ENCODE measurements at regions not wholly inside any gene's neighbourhood (a gene's known extent, or its start where the extent isn't known, plus 50 kb on each side); places are given as distances from the start of the nearest gene placed in this dataset.

DNA sequence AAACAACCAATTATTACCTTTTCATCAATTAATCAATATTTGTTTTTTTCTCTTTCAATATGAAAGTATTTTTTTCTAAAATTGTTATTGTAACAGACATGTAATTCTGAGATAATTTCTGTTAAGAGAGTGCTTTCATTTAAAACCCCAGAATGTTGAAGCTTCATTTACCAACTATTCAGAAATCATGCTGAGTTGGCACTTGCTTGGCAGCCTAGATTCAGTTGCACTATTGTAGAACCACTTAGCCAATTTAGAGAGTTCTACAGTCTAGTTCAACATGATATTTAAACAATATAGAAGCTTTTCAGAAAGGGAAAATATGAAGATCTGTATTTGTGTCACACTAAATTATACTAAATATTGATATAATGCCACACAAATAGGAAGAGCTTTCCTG is 56.1 kb upstream of the NKAIN2 start:
- no peak for DNase-seq (ENCODE audit: low spot score)

DNA sequence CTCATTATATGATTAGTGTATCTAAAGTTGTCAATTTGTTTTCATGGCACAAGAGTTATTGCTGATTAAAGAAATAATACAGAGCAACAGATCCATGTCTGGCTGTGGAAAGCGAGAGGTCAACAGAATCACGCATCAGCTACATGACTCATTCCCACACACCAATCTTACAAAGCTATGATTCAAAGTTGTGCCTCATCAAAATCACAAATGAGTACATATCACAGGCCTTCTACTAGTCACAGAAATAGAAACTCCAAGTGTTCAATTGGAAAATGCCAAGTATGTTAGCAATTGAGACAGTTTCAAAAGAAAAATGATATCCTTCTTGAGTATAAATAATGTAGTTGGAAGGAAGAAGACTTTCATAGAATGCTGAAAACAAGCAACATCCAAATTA is 57.8 kb upstream of the NKAIN2 start:
- no peak for DNase-seq (ENCODE audit: low spot score)

DNA sequence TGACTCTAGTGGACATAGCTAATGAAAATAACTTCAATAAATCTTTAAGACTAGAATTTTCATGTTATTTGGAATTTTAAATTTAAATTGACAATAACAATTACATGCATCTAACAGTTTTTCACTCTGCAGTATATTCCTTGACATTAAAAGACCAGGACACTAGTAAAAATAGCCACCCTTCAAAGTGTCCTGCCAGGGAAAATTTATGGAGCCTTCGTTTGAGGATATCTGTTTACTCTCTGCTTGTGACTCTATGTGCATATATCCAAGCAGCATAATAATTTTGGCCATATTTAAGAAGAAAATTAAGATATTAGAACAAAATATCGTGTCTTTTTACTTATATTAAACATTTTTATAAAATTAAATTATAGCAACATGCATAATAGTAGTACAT is 58.8 kb upstream of the NKAIN2 start:
- DNase-seq (ENCODE audit: low spot score), result no peak

DNA sequence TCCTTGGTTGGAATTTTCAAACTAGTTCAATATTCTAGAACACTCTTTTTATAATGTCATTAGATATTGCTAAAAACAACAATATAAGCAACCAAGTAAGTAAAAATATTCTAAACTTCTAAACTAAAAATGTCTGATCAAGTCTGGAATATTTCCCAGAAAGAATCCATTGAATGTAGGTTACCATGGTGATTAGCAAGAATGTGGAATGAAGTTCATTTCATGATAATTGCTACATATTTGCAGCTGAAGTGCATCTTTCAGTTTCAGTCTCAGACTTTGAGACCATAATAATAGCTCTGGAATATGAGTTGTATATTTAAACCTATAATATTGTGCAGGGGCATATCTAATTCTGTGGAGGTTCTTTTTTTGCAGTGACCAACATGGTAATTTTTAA is 61.0 kb upstream of the NKAIN2 start:
- DNase-seq (ENCODE audit: low spot score), result no peak

DNA sequence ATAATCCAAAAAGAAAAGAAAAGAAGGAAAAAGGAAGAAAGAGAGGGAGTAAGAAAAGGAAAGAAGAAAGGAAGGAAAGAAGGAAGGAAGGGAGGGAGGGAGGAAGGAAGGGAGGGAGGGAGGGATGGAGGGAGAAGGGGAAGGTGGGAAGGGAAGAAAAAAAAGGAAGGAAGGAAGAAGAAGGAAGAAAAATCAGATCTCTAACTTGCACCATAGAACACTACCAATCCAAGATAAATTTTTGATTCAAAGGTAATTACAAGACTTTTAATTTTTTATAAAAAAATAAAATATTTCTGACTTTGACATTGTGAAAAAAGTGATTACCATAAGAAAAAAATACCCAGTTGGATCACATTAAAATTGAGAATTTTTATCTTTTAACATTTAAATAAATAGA is 70.5 kb upstream of the NKAIN2 start:
- DNase-seq (ENCODE audit: low spot score), result no peak

DNA sequence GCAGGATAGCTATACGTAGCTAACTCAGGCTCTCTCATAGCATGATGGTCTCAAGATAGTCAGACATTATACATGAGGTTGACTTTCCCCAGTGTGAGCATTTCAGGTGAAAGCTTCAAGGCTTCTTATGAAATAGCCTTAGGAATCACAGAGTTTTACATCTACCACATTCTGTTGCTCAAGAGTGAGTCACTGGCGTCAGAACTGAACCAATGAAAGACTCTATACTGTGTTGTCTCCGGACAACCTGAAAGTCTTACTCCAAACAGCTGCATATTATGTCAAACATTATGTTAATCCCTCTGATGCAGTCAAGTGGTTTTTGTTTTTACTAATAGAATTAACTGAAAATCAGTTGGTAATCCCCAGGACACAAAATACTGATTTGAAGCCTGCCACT is 79.8 kb upstream of the TRDN start:
- DNase-seq (ENCODE audit: low spot score), result no peak

DNA sequence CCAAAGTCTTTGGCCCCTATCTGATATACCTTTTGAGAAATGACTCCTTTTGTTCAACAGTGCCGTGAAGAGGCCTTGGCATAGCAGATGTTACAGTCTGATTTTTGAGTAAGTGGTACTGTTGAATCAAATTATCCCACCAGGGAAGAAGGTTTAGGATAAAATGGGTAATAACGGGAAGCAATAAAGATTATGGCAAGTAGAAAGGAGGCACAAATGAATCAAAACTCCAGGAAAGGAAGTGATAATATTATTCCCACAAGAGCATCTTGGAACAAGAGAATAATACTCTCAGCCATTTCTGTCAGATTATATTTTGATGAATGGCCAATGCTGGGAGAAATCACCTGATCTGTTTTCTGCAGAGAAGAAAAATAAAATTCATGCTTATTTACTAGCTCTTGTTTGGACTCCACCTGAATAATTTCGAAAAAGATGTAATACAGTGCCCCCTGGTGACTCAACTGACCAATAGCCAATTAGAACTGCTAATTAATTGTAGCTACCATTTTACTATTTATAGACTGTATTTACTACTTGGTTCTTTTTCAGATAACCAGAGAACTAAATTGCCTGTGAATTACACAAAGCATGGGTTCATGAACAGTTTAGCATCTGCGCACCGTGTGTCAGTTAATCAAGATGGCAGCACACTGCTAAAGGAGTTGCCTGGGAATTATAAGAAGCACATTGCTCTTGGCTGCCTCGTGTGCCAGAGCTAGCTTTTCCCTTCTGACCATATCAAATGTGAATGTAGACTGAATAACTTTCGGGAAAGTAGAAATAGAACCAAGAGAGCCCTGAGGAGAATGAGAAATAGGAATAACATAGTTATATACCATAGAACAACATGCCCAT is 78.5 kb upstream of the TRDN start:
- DNase-seq (ENCODE audit: low spot score), result peak; percentile 51

DNA sequence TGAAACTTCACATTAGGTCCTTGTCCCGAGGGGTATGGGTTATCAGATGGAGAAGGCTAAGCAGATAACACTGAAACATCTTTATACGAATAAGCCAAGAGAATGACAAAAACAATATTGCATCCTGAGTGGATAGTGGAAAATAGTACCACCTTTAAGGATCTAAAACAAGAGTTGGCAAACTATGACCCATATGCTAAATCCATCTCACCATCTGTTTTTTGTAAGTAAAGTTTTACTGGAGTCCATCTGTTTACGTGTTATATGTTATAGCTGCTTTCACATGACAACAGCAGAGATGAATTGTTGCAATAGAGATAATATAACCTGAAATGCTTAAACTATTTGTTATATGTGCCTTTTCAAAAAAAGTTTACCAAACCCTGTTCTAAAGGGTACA is 76.1 kb upstream of the TRDN start:
- DNase-seq (ENCODE audit: low spot score), result no peak

DNA sequence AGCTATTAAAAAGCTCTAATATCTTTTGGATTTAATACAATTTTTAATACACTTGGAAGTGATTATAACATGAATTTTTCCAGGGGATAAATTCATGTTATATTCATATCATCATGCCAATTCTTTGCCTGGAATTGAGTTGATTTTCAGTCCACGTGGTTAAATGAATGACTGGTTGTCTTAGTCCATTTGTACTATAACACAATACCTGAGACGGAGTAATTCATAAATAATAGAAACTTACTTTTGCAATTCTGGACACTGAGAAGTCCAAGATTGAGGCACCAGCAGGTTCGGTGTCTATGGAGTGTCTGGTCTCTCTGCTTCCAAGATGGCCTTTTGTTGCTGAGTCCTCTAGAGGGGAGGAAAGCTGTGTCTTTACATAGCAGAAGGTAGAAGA is 66.2 kb upstream of the TRDN start:
- no peak for DNase-seq (ENCODE audit: low spot score)

DNA sequence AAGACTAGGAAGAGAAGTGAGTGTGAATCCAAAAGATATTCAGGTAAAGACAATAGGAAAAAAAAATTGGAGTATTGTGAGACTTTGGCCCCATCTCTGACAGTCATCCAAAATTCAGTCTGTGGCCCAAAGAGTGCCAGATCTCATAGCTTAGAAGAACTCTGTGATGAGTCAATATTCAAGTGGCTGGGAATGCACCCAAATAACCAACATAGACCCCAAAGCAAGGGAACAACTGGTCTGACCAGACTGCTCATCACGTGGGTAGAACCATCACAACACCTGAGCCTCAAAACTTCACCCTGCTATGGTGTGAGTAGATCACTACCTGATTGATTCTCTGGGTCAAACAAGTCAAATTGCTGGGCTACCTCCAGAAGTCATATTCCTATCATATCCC is 51.1 kb upstream of the TRDN start:
- DNase-seq (ENCODE audit: low spot score), result no peak

All from SK-N-DZ (cell line).